Gastrocnemius medialis (tissue), 4 donors: ENCODE measurements at regions not wholly inside any gene's neighbourhood (a gene's known extent, or its start where the extent isn't known, plus 50 kb on each side); places are given as distances from the start of the nearest gene placed in this dataset.

ENCODE experiments used
- ATAC-seq, 2 donors: fragments of 150-250 bp; one replicate each; pipeline ENCODE4 v1.9.1; 2016
- DNase-seq, 2 donors: peaks; one replicate each; pipeline ENCODE4 v3.0.0-alpha.2; 2019
- H3K27ac ChIP-seq, 4 donors: fragments of 200-600 bp; sonication (generic); 1 replicate in 1 of 4; 2 replicates in 3 of 4; pipeline ENCODE4 v1.5.1; 2016 to 2018; ENCODE audit warnings: mild to moderate bottlenecking in 2 of 4, moderate library complexity in 1 of 4
- H3K27me3 ChIP-seq, 3 donors: fragments of 200-600 bp; sonication (generic) in 2 of 3; 1 replicate in 1 of 3; 2 replicates in 2 of 3; pipeline versions ENCODE4 v1.5.1 to v1.6.0; 2016 to 2019; ENCODE audit warnings: mild to moderate bottlenecking in 1 of 3, moderate library complexity in 1 of 3
- H3K36me3 ChIP-seq, 2 donors: fragments of 200-600 bp; sonication (generic) in 1 of 2; one replicate each; pipeline ENCODE4 v1.5.1; 2017 to 2018
- H3K4me1 ChIP-seq, 2 donors: fragments of 200-600 bp; sonication (generic) in 1 of 2; one replicate each; pipeline ENCODE4 v1.5.1; 2016 to 2017; ENCODE audit warnings: mild to moderate bottlenecking in 2 of 2
- H3K4me3 ChIP-seq, 4 donors: fragments of 200-600 bp; sonication (generic) in 3 of 4; 1 replicate in 1 of 4; 2 replicates in 3 of 4; pipeline ENCODE4 v1.5.1; 2016 to 2019; ENCODE audit warnings: mild to moderate bottlenecking in 2 of 4
- H3K9me3 ChIP-seq, 3 donors: fragments of 200-600 bp; sonication (generic) in 2 of 3; 1 replicate in 1 of 3; 2 replicates in 2 of 3; pipeline ENCODE4 v1.5.1; 2016 to 2019
- POLR2A ChIP-seq, 2 donors: fragments of 450-650 bp; IDR thresholded peaks; one replicate each; pipeline ENCODE4 v1.6.1; 2017; ENCODE audit warnings: antibody characterized with exemption in 2 of 2, mild to moderate bottlenecking in 2 of 2, moderate library complexity in 2 of 2
- in situ Hi-C, 4 donors: fragments of 200-750 bp; cut with MboI; loops; one replicate each; pipeline versions ENCODE4 v1.15.0 to v1.8.0; 2017; ENCODE audit warnings: low sequenced_read_pairs in 4 of 4
- intact Hi-C: fragments of 100-400 bp; cut with DNase I; formaldehyde crosslinking; loops from one replicate; pipeline ENCODE4 v1.15.1; 2023; ENCODE audit warnings: low total_unique reads
- TF ChIP-seq, protein P1 (sequence below), 5 experiments: fragments of 450-650 bp in 3 of 5; fragments of 200-600 bp in 2 of 5; sonication (generic) in 2 of 5; IDR thresholded peaks in 4 of 5; conservative IDR thresholded peaks in 1 of 5; 1 replicate in 4 of 5; 2 replicates in 1 of 5; pipeline ENCODE4 v1.5.1; 2016 to 2019; ENCODE audit warnings: antibody characterized with exemption in 5 of 5, mild to moderate bottlenecking in 3 of 5, moderate library complexity in 3 of 5

DNA sequence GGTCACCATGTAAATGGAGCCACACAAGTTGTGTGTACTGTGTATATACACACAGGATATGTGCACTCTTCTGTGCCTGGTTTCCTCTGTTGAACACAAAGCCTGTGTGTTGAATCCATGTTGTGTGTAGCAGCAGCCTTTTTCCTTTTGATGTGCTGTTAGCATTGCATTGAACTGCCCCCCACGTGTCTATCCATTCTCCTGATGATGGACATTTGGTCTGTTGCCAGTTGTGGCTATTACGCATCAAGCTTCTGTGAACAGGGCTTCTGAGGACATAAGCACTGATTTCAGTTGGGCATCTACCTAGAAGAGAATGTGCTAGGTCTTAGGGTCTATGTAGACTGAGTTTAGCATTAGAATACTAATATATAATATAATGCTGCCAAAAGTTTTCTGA lies 77.4 kb downstream of the LSM3 start:
- ATAC-seq (no peak), DNase-seq (no peak)
- Histone ChIP-seq H3K4me3 (no peak overlapping the region), H3K36me3 (no peaks in the 10 kb centered on the region), H3K27me3 (no peaks in the 10 kb centered on the region), H3K4me1 (peaks cover 4 to 6% of the 10 kb centered on the region in 2 donors), H3K9me3 (no peaks in the 10 kb centered on the region), H3K27ac (peak overlapping the region in 2 of 4 donors; percentile 0 to 39)
- intact Hi-C loops = no loop called here
- in situ Hi-C loops = no loop called here
- TF ChIP-seq, protein P1, sequence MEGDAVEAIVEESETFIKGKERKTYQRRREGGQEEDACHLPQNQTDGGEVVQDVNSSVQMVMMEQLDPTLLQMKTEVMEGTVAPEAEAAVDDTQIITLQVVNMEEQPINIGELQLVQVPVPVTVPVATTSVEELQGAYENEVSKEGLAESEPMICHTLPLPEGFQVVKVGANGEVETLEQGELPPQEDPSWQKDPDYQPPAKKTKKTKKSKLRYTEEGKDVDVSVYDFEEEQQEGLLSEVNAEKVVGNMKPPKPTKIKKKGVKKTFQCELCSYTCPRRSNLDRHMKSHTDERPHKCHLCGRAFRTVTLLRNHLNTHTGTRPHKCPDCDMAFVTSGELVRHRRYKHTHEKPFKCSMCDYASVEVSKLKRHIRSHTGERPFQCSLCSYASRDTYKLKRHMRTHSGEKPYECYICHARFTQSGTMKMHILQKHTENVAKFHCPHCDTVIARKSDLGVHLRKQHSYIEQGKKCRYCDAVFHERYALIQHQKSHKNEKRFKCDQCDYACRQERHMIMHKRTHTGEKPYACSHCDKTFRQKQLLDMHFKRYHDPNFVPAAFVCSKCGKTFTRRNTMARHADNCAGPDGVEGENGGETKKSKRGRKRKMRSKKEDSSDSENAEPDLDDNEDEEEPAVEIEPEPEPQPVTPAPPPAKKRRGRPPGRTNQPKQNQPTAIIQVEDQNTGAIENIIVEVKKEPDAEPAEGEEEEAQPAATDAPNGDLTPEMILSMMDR (IDR thresholded peaks at IDR 0.05 in 4 of 5, conservative IDR thresholded peaks at IDR 0.05 in 1 of 5) = no peak
- TF ChIP-seq POLR2A (IDR thresholded peaks at IDR 0.05) = no peak

- TF ChIP-seq, protein P1 (IDR thresholded peaks at IDR 0.05 in 4 of 5, conservative IDR thresholded peaks at IDR 0.05 in 1 of 5) = no peak
- TF ChIP-seq POLR2A (IDR thresholded peaks at IDR 0.05) = no peak
- DNase-seq = peak in 1 of 2 donors; percentile 68
- in situ Hi-C loops (no loop called here), intact Hi-C loops (no loop called here)
- ATAC-seq = peak in 1 of 2 donors; percentile 57
- Histone ChIP-seq H3K4me1 (peaks cover 4 to 10% of the 10 kb centered on the region in 2 donors), H3K9me3 (no peaks in the 10 kb centered on the region), H3K4me3 (no peak overlapping the region), H3K36me3 (no peaks in the 10 kb centered on the region), H3K27me3 (no peaks in the 10 kb centered on the region), H3K27ac (peak overlapping the region in 3 of 4 donors; percentile 0 to 39 (median 18))
These were observed 78.1 kb downstream of the LSM3 start for GRCh38 chr3:14256561-14257342.

DNA sequence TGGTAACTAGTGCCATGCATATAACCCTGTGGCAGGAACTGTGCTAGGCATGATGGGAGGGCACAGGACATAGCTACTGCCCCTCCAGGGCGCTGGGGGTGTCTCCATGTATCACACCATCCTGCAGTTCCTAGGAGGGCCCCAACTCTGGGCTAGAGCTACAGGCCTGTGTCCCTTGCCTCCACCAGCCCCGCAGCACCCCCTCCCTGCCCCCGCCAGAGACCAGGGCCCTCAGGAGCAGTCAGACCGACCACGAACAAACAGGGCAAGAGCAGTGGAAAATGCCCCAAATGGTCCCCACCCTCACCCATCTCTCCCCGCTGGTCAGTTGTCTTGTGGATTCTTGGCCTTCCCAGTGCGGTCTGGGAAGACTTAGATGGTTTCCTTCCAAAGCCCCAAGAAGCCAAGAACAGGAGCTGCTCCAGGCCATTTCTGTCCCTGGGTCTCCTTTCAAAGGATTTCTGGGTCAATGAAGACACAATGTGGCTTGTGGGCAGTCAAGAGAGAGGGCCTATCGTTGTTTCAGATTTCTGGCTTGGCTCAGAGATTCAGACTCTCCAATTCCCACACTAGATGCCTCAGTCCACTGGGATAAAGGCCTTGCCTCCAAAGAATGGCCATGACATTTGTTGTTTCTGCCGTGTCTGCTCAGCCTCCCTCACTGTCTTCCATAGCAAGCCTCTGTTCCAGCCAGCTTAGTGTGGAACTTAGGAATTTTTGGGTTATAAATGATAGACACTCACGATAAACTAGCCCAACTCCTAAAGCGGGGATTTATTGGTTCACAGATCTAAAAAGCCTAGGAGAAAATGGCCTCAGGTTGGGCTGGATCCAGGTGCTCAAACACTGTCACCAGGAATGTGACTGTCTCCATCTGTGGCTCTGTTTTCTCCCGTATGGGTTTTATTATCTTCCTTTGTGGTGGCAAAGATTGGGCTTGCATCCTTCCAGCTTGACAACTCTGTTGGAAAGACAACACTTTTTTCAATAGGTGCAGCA lies 80.6 kb downstream of the LSM3 start:
- in situ Hi-C loops = no loop called here
- H3K27ac ChIP-seq = no peak overlapping the region
- no peaks in the 10 kb centered on the region for H3K36me3 ChIP-seq
- no peak overlapping the region for H3K4me3 ChIP-seq
- H3K9me3 ChIP-seq = no peaks in the 10 kb centered on the region
- no peak for TF ChIP-seq POLR2A (IDR thresholded peaks at IDR 0.05)
- TF ChIP-seq, protein P1 (IDR thresholded peaks at IDR 0.05 in 4 of 5, conservative IDR thresholded peaks at IDR 0.05 in 1 of 5) = no peak
- intact Hi-C loops = no loop called here
- ATAC-seq (no peak), DNase-seq (no peak)
- H3K4me1 ChIP-seq = peaks cover 4 to 10% of the 10 kb centered on the region in 2 donors
- H3K27me3 ChIP-seq = no peaks in the 10 kb centered on the region

- DNase-seq = no peak
- Histone ChIP-seq H3K27me3 (no peaks in the 10 kb centered on the region), H3K9me3 (no peaks in the 10 kb centered on the region), H3K4me1 (peaks cover 4 to 10% of the 10 kb centered on the region in 2 donors), H3K4me3 (no peak overlapping the region), H3K27ac (no peak overlapping the region), H3K36me3 (no peaks in the 10 kb centered on the region)
- TF ChIP-seq POLR2A (IDR thresholded peaks at IDR 0.05) = no peak
- TF ChIP-seq, protein P1 (IDR thresholded peaks at IDR 0.05 in 4 of 5, conservative IDR thresholded peaks at IDR 0.05 in 1 of 5) = no peak
- ATAC-seq = no peak
- intact Hi-C loops = loop anchor here (5.0 kb wide), 1 partner anchor 107 kb away; no protein-coding TSS in a partner anchor
- in situ Hi-C loops = loop anchor here (5.0 to 10.0 kb wide), 5 partner anchors 56 to 207 kb away; no protein-coding TSS in a partner anchor
These were observed 81.8 kb downstream of the LSM3 start for GRCh38 chr3:14260463-14260862.
